Fibroblast of the conjunctiva (primary cell): ENCODE measurements at regions not wholly inside any gene's neighbourhood (a gene's known extent, or its start where the extent isn't known, plus 50 kb on each side); places are given as distances from the start of the nearest gene placed in this dataset.

Source experiments
- DNase-seq: peaks from one replicate; pipeline ENCODE4 v3.0.0-alpha.2; 2010; ENCODE audit warnings: low read depth

GRCh38 chr13:33372251-33372919 is 86.8 kb upstream of the STARD13 start:
- DNase-seq = no peak

GRCh38 chr13:33373624-33374023 is 88.1 kb upstream of the STARD13 start:
- no peak for DNase-seq

- DNase-seq = no peak
Measured at GRCh38 chr13:33375421-33375820, 89.9 kb upstream of the STARD13 start.

GRCh38 chr13:33376212-33376611 is 90.7 kb upstream of the STARD13 start:
- no peak for DNase-seq

- no peak for DNase-seq
Measured at GRCh38 chr13:33377411-33377810, 91.9 kb upstream of the STARD13 start.

GRCh38 chr13:33377825-33378224 is 92.3 kb upstream of the STARD13 start:
- DNase-seq = no peak

GRCh38 chr13:33379608-33380007 is 94.1 kb upstream of the STARD13 start:
- no peak for DNase-seq

GRCh38 chr13:33380487-33381079 is 95.0 kb upstream of the STARD13 start:
- no peak for DNase-seq

GRCh38 chr13:33381180-33381579 is 95.6 kb upstream of the STARD13 start:
- no peak for DNase-seq

- no peak for DNase-seq
Measured at GRCh38 chr13:33381906-33382305, 96.4 kb upstream of the STARD13 start.

- DNase-seq = no peak
Measured at GRCh38 chr13:33383724-33384577, 98.4 kb upstream of the STARD13 start.

- no peak for DNase-seq
Measured at GRCh38 chr13:33388286-33388998, 102.9 kb upstream of the STARD13 start.

- DNase-seq = no peak
Measured at GRCh38 chr13:33392794-33393405, 107.3 kb upstream of the STARD13 start.

GRCh38 chr13:33394294-33394932 is 108.9 kb upstream of the STARD13 start:
- no peak for DNase-seq

GRCh38 chr13:33401238-33401637 is 115.7 kb upstream of the STARD13 start:
- no peak for DNase-seq

- DNase-seq = no peak
Measured at GRCh38 chr13:33402975-33403374, 117.4 kb upstream of the STARD13 start.

- no peak for DNase-seq
Measured at GRCh38 chr13:33403807-33404362, 118.3 kb upstream of the STARD13 start.

- DNase-seq = no peak
Measured at GRCh38 chr13:33405371-33405770, 119.8 kb upstream of the STARD13 start.

GRCh38 chr13:33409673-33410510 is 124.3 kb upstream of the STARD13 start:
- no peak for DNase-seq

GRCh38 chr13:33410619-33411018 is 125.1 kb upstream of the STARD13 start:
- no peak for DNase-seq
